RWPE1 (cell line): ENCODE measurements at regions not wholly inside any gene's neighbourhood (a gene's known extent, or its start where the extent isn't known, plus 50 kb on each side); places are given as distances from the start of the nearest gene placed in this dataset.

Experiments used
- CTCF ChIA-PET: fragments of 350-600 bp; sonication (Branson Sonifier 250); formaldehyde crosslinking; extraction: SDS; loops from one replicate; lab custom pipeline; 2021; lab: Yijun Ruan, JAX
- POLR2A ChIA-PET: fragments of 400-600 bp; formaldehyde crosslinking; extraction: SDS; loops from one replicate; lab custom pipeline; 2020; ENCODE audit warnings: antibody characterized with exemption; ENCODE audit not compliant: low non-redundant PET; lab: Yijun Ruan, JAX
- DNase-seq: peaks from one replicate; pipeline ENCODE4 v3.0.0; 2012; ENCODE audit warnings: low spot score
- H3K27ac ChIP-seq: fragments of 450-650 bp; 2 replicates; pipeline ENCODE4 v1.5.1; 2017
- TF ChIP-seq, protein P1 (sequence below): fragments of 450-650 bp; conservative IDR thresholded peaks from 2 replicates; pipeline ENCODE4 v1.5.1; 2017; ENCODE audit warnings: low read depth, mild to moderate bottlenecking

DNA sequence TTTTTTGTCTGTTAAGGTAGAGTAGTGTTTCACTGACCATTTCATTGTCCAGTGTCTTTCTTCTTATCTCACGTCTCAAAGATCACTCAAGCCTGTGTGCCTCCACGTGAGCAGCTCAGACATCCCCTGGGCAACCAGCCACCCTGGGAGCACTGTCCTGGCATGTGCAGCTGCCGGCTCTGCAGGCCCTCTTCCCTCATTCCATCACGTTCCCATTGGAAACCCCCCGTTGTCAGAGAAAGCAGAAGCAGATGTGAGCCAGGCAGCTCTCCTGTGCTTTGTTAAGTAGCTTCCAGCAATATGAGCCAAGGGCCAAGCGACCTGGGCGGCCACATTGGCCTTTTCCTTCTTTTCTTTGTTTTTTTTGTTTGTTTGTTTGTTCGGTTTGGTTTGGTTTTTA lies 233.2 kb upstream of the SYNDIG1 start:
- TF ChIP-seq, protein P1, sequence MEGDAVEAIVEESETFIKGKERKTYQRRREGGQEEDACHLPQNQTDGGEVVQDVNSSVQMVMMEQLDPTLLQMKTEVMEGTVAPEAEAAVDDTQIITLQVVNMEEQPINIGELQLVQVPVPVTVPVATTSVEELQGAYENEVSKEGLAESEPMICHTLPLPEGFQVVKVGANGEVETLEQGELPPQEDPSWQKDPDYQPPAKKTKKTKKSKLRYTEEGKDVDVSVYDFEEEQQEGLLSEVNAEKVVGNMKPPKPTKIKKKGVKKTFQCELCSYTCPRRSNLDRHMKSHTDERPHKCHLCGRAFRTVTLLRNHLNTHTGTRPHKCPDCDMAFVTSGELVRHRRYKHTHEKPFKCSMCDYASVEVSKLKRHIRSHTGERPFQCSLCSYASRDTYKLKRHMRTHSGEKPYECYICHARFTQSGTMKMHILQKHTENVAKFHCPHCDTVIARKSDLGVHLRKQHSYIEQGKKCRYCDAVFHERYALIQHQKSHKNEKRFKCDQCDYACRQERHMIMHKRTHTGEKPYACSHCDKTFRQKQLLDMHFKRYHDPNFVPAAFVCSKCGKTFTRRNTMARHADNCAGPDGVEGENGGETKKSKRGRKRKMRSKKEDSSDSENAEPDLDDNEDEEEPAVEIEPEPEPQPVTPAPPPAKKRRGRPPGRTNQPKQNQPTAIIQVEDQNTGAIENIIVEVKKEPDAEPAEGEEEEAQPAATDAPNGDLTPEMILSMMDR: no peak
- CTCF ChIA-PET: no interaction called here
- no peak overlapping the region for H3K27ac ChIP-seq
- DNase-seq: no peak
- POLR2A ChIA-PET: no interaction called here

DNA sequence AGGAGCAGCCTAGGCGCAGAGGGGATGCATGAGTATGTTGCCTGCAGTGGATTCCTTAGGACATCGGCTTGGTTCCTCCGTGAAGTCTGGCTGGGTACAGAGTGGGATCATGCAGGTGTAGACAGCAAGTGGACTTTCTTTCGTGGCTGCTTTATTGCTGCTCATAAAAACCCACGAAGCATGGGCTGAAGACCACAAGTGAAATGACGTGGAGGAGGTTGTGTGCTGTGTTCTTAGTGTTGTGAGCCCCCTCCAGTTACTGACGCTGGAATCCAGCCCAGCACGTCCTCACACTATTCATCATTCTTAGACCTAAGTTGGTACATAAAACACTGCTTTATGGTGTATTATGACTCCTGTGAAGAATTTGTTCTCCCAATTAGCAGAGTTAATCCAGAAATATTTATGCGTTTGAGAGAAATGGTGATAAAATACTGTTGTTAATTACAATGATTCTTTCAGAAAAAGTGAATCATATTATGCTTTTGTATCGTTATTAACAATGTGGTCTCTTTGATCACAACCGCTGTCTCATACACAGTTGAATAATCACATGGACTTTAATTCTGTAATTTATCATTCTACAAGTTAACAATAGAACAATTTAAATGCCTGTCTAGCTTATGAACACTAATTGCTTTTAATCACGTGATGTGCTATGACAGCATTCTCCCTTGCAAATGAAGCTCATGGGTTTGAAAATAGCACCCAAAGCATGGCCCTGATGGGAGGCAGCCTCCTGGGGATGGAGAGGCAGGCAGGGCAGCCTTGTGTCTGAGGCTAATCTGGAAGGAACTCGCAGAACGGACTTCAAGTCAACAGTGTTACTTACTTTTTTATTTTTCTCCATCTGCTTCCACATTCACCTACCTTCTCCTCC lies 233.9 kb upstream of the SYNDIG1 start:
- ChIA-PET POLR2A (no interaction called here), CTCF (no interaction called here)
- TF ChIP-seq, protein P1: no peak
- no peak for DNase-seq
- no peak overlapping the region for H3K27ac ChIP-seq

DNA sequence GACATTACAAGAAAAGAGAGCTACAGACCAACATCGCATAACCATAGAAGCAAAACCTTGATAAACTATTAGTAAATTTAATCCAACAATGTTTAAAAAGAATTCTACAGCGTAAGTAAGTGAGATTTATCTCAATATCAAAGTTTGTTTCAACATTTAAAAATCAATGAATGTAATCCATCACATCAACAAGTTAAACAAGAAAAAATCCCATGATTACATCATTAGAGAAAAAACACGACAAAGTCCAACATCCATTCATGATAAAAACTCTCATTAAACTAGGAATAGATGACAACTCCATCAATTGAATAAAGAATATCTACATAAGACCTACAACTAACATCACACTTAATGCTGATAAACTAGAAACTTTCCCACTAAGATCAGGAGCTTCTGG lies 239.0 kb upstream of the GGTLC1 start:
- H3K27ac ChIP-seq: no peak overlapping the region
- TF ChIP-seq, protein P1: no peak
- ChIA-PET CTCF (no interaction called here), POLR2A (no interaction called here)
- no peak for DNase-seq

GRCh38 chr20:24212494-24212893 lies 223.9 kb upstream of the GGTLC1 start:
- no peak overlapping the region for H3K27ac ChIP-seq
- POLR2A ChIA-PET: no interaction called here
- no peak for DNase-seq
- CTCF ChIA-PET: no interaction called here
- TF ChIP-seq, protein P1: no peak

GRCh38 chr20:24211972-24212371 lies 223.4 kb upstream of the GGTLC1 start:
- ChIA-PET POLR2A (no interaction called here), CTCF (no interaction called here)
- no peak overlapping the region for H3K27ac ChIP-seq
- TF ChIP-seq, protein P1: no peak
- DNase-seq: no peak

DNA sequence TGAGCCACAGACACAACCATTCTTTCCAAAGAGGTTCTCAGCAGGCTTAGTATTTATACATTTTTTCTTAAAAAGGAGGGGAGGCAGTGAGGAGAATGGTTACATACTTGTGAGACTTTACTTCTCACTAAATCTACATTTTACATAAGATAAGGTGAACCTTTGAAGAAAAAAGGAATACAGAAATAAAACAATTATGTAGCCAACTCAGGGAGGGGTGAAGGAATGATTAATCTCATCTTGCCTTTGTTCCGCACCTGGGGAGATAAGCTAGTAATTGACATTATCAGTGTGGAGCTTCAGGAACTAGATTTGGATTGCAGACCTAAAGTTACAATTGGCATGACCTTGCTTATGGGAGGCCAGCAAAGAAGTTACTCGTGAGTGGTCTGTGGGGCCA lies 221.8 kb upstream of the GGTLC1 start:
- DNase-seq: no peak
- H3K27ac ChIP-seq: no peak overlapping the region
- TF ChIP-seq, protein P1: no peak
- ChIA-PET CTCF (no interaction called here), POLR2A (no interaction called here)
